HAP-1 (cell line): ENCODE measurements at regions not wholly inside any gene's neighbourhood (a gene's known extent, or its start where the extent isn't known, plus 50 kb on each side); places are given as distances from the start of the nearest gene placed in this dataset.

Source experiments
- DNase-seq, 2 experiments: peaks; one replicate each; pipeline ENCODE4 v3.0.0-alpha.2; 2016 to 2020; ENCODE audit warnings: low spot score in 2 of 2
- H3K27me3 ChIP-seq: fragments of 250-450 bp; sonication (Bioruptor Pico); 2 replicates; pipeline ENCODE4 v1.5.1; 2020; ENCODE audit warnings: low read depth, mild to moderate bottlenecking, moderate library complexity
- H3K36me3 ChIP-seq: fragments of 250-450 bp; sonication (Bioruptor Pico); replicated peaks from 2 replicates; pipeline ENCODE4 v1.5.1; 2020; ENCODE audit warnings: mild to moderate bottlenecking
- H3K4me1 ChIP-seq: fragments of 250-450 bp; sonication (Bioruptor Pico); 2 replicates; pipeline ENCODE4 v1.5.1; 2020; ENCODE audit warnings: mild to moderate bottlenecking
- H3K4me3 ChIP-seq: fragments of 250-450 bp; sonication (Bioruptor Pico); 2 replicates; pipeline ENCODE4 v1.5.1; 2020; ENCODE audit warnings: mild to moderate bottlenecking, moderate library complexity
- H3K9me3 ChIP-seq: fragments of 250-450 bp; sonication (Bioruptor Pico); 2 replicates; pipeline ENCODE4 v1.5.1; 2020; ENCODE audit warnings: mild to moderate bottlenecking, moderate library complexity
- in situ Hi-C: fragments of 300-500 bp; cut with MboI; formaldehyde crosslinking; loops from 3 replicates; pipeline ENCODE4 v1.14.3; 2020; ENCODE audit warnings: low sequenced_read_pairs, inconsistent platforms, mixed read lengths

DNA sequence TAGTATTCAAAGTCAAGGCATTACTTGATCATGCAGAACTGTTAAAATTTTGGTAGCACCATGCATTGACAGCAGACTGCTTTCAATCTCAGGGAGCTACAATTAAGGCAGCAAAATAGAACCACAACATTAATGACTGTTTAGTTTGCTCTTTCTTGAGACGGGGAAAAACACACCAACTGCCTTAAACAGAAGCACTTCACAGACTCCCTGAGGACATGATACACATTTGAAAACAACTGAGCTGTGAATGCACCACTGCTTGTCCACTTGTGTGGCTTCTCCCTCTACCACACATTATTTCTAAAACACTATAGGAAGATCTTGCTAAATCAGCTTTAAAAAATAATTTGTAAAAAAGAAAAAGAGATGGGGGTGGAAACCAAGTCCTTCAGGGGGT, 79.6 kb upstream of the MAST4 start:
- Histone ChIP-seq H3K27me3 (no peaks in the 10 kb centered on the region), H3K36me3 (no peaks in the 10 kb centered on the region), H3K9me3 (no peaks in the 10 kb centered on the region), H3K4me1 (no peaks in the 10 kb centered on the region), H3K4me3 (no peak overlapping the region)
- no peak for DNase-seq
- in situ Hi-C loops: no loop called here

DNA sequence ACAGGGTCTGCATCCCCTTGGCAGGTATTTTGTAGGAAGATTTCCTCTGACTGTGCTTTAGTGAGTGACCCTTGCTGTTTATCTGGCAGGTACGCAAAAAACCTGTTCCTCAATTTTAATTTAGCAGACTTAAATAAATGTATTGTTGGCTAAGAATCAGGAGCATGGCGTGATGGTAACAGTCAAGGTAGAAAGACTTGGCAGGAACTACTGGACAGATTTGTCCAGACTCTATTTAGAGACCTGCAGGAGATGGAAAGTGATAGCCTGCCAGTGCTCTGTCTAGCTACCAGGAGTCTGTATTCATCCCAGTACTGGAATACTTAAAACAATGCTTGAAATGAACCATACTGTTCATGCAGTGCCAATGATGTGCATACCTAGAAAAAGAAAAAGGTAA, 78.8 kb upstream of the MAST4 start:
- in situ Hi-C loops: no loop called here

DNA sequence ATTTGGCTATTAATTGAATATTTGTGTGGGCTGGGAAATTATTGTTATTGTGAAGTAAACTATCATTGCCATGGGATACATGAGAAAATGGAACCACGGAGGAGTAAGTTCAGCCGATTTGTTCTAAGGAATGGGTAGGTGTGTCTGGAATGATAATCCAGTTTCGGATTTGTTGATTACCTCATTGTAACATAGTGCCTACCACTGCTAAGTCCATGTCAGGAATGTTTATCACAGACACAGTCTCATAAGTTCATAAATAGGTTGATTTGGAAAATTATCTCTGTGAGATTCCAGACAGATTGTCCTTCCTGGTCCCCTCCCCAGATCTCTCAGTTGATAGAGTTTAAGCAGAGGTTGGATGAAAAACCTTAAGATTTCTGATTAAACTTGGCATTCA, 78.1 kb upstream of the MAST4 start:
- Histone ChIP-seq H3K27me3 (no peaks in the 10 kb centered on the region), H3K36me3 (no peaks in the 10 kb centered on the region), H3K9me3 (no peaks in the 10 kb centered on the region), H3K4me1 (no peaks in the 10 kb centered on the region), H3K4me3 (no peak overlapping the region)
- DNase-seq: no peak
- in situ Hi-C loops: no loop called here

More for the DNA sequence above, 78.8 kb upstream of the MAST4 start:
- Histone ChIP-seq H3K9me3 (no peaks in the 10 kb centered on the region), H3K27me3 (no peaks in the 10 kb centered on the region), H3K4me3 (no peak overlapping the region), H3K4me1 (no peaks in the 10 kb centered on the region), H3K36me3 (no peaks in the 10 kb centered on the region)
- no peak for DNase-seq

DNA sequence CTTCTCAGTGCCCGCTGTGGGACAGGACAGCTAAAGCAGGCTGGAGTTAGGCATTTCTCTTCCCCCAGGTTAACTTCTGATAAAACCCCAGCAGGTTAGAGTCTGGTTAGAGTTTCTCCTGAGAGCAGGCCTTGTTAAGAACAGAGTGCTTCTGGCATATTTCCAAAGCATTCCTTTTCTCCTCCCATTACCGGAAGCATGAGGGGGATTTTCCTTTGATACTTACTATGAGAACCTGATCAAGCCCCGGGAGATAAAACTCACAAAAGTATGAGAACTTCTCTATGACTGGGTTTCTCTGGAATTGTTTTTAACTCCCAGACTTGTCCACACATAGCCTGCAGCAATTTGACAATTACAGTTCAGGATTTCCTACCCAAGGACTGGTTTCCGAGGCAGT, 77.4 kb upstream of the MAST4 start:
- Histone ChIP-seq H3K4me1 (no peaks in the 10 kb centered on the region), H3K4me3 (no peak overlapping the region), H3K27me3 (no peaks in the 10 kb centered on the region), H3K36me3 (no peaks in the 10 kb centered on the region), H3K9me3 (no peaks in the 10 kb centered on the region)
- no peak for DNase-seq
- in situ Hi-C loops: no loop called here

DNA sequence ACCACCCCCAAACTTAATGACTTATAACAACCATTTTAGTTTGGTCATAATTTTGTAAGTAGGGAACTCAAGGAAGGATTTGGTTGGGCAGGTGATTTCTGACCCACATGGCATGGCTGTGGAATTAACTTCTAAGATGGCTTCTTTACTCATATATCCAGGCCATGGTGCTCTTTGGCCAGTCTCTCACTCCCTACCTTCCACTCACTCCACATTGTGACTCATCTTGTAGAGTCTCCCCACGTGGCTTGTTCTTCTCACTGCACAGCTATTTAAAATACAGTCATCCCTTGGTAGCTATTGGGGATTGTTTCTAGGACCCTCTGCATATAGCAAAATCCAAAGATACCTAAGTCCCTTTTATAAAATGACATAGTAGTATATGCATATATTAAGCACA, 76.6 kb upstream of the MAST4 start:
- Histone ChIP-seq H3K4me1 (no peaks in the 10 kb centered on the region), H3K9me3 (no peaks in the 10 kb centered on the region), H3K36me3 (no peaks in the 10 kb centered on the region), H3K27me3 (no peaks in the 10 kb centered on the region), H3K4me3 (no peak overlapping the region)
- DNase-seq: no peak
- in situ Hi-C loops: no loop called here

DNA sequence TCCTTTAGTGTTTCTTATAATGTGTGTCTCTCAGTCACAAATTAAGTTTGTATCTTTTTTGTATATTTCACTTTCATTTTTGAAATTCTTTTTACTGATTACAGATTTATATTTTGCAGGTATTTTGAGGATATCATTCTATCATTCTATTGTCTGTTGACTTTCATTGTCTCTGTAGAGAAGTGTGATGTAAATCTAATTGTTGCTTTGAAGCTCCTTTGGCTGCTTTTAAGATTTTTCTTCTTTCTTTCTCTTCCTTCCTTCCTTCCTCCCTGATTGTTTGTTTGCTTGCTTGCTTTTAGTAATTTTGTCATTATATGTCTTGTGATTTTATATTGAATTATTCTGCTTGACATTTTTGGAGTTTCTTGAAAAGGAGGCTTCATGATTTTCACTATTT, 75.3 kb upstream of the MAST4 start:
- H3K4me1 ChIP-seq: no peaks in the 10 kb centered on the region
- in situ Hi-C loops: no loop called here
- H3K9me3 ChIP-seq: no peaks in the 10 kb centered on the region
- no peak for DNase-seq
- no peaks in the 10 kb centered on the region for H3K36me3 ChIP-seq
- H3K4me3 ChIP-seq: no peak overlapping the region
- H3K27me3 ChIP-seq: no peaks in the 10 kb centered on the region

DNA sequence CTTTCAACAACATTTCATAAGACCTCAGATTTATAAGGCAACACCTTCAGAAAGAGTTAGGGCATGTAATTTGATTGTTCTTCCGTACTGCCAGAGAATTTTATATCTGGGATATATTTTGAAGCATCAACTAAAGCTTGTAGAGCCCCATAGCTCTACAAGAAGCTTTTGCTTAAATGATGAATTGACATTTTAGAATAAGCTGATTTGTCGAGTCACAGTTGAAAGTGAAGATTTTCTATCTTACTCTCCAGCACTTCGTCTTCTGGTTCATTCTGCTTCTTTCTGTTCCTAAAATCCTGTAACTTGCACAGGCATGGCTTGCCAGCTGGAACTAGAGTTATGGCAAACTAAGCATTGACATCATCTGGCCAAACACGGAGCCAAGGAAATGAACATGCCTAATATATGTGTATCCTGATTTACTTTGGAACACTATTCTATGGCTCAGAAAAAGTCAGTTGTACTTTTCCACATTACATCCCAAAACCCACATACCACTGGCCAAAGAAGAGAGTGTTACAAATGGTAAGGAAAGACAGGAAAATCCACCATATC, 68.6 kb upstream of the MAST4 start:
- DNase-seq: no peak
- H3K9me3 ChIP-seq: no peaks in the 10 kb centered on the region
- no peaks in the 10 kb centered on the region for H3K36me3 ChIP-seq
- no peaks in the 10 kb centered on the region for H3K4me1 ChIP-seq
- no peaks in the 10 kb centered on the region for H3K27me3 ChIP-seq
- in situ Hi-C loops: no loop called here
- no peak overlapping the region for H3K4me3 ChIP-seq

DNA sequence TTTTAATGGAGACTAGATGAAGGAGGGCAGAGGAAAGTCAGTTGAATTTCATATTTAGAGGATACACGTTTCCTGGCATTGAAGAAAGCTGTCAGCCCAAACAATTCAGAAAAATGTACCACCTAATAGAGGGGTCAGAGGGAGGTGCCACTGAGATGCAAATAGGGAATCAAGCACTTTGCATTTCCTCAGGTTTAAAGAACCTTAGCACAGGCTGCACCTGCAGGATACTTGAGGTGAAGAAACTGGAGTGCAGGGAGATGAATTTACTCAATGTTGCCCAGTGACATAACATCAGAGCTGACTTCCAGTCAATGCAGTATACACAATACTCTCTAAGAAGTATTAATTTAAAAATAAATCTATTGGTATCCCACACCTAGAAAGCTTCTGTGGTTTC, 67.0 kb upstream of the MAST4 start:
- no peak for DNase-seq
- Histone ChIP-seq H3K4me1 (no peaks in the 10 kb centered on the region), H3K4me3 (no peak overlapping the region), H3K9me3 (no peaks in the 10 kb centered on the region), H3K27me3 (no peaks in the 10 kb centered on the region), H3K36me3 (no peaks in the 10 kb centered on the region)
- in situ Hi-C loops: no loop called here

DNA sequence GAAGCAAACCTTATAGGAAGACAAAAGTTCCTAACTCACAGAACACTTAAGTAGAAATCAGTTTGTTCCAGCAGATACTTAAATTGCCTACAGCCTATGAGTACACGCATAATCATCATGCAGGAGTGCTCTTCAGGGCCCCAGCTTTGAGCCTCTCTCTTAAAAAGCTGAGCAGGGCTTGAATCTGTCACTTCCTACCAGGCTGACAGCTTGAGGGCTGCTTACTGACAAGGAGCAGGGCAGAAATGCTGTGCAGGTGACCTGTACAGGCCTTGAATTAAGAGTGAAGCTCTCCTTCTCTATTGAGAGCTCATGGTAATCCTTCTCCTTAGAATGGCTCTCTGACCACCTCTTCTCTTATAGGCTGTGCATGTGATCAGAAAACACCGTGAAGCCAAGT, 66.5 kb upstream of the MAST4 start:
- DNase-seq: no peak
- in situ Hi-C loops: no loop called here
- H3K36me3 ChIP-seq: no peaks in the 10 kb centered on the region
- no peak overlapping the region for H3K4me3 ChIP-seq
- no peaks in the 10 kb centered on the region for H3K27me3 ChIP-seq
- no peaks in the 10 kb centered on the region for H3K9me3 ChIP-seq
- H3K4me1 ChIP-seq: no peaks in the 10 kb centered on the region

DNA sequence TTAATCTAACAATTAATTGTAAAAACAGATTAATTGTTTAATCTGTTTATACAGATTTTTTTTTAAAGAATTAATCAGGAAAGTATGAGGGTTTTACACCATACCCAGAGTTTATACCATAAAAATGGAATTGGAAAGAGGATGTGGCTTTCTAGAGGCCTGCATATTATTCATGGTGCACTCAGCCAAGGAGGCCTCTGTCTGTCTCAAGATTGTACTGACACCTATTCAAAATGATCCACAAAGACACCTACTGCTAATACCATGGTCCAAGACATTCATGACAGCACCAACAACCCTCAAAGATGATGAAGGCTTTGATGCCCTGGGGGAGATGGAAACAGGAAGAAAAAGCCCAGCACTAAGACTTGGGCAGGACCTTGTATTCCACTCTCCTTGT, 58.1 kb upstream of the MAST4 start:
- in situ Hi-C loops: no loop called here
- Histone ChIP-seq H3K4me1 (no peaks in the 10 kb centered on the region), H3K4me3 (no peak overlapping the region), H3K27me3 (no peaks in the 10 kb centered on the region), H3K36me3 (no peaks in the 10 kb centered on the region), H3K9me3 (no peaks in the 10 kb centered on the region)
- no peak for DNase-seq

DNA sequence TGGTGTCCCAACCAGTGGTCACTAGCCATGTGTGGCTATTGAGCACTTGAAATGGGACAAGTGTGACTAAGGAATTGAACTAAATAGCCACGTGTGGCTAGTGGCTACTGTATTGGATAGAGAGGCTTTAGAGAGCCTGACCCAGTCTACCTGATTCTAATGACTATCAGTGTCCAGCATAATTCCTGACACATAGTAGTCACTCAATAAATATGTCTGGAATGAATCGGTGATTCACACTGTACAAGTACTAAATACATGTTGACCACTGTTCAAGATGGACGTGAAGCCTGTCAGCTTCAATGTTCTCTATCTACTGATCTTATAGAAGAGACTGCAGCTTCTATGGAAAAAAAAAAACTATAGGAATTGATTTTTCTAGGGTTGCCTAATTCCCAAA, 57.7 kb upstream of the MAST4 start:
- H3K27me3 ChIP-seq: no peaks in the 10 kb centered on the region
- DNase-seq: no peak
- no peaks in the 10 kb centered on the region for H3K36me3 ChIP-seq
- H3K9me3 ChIP-seq: no peaks in the 10 kb centered on the region
- no peak overlapping the region for H3K4me3 ChIP-seq
- H3K4me1 ChIP-seq: no peaks in the 10 kb centered on the region
- in situ Hi-C loops: no loop called here

DNA sequence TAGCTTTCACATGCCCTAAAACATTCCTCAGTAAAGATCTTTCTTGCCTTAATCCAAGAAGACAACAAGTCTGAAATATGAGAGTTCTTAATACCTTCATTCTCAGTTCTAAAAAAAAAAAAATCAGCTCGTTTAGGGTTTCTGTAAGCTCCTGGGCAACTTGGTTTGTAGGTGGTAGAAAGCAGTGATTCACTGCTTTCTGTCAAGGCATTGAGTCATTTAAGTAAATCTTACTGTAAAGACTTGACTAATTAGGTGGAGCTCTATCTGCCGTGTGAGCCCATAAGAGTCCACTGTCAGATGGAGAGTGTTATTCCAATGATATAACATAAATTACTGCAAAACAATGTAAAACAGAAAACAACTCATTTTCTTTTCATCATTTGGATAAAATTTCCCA, 56.1 kb upstream of the MAST4 start:
- H3K36me3 ChIP-seq: no peaks in the 10 kb centered on the region

DNA sequence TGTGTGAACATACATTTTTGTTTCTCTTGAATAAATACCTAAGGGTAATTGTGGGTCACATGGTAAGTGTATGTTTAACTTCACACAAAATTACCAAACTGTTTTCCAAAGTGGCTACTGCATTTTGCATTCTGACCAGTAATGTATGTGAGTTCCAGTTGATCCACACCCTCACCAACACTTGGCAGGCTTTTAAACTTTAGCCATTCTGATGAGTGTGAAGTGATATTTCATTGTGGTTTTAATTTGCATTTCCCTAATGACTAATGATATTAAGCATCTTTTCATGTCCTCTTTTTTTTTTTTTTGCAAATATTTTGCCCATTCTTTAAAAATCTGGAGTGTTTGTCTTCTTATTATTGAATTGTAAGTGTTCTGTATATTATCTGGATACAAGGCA, 53.5 kb upstream of the MAST4 start:
- in situ Hi-C loops: no loop called here
- no peak for DNase-seq
- H3K36me3 ChIP-seq: no peaks in the 10 kb centered on the region

More for the DNA sequence above, 56.1 kb upstream of the MAST4 start:
- H3K27me3 ChIP-seq: no peaks in the 10 kb centered on the region
- no peak for DNase-seq
- no peak overlapping the region for H3K4me3 ChIP-seq
- no peaks in the 10 kb centered on the region for H3K4me1 ChIP-seq
- in situ Hi-C loops: no loop called here
- H3K9me3 ChIP-seq: no peaks in the 10 kb centered on the region

More for the DNA sequence above, 53.5 kb upstream of the MAST4 start:
- Histone ChIP-seq H3K4me3 (no peak overlapping the region), H3K27me3 (no peaks in the 10 kb centered on the region), H3K4me1 (no peaks in the 10 kb centered on the region), H3K9me3 (no peaks in the 10 kb centered on the region)
